CD14-positive monocyte (primary cell): ENCODE measurements at regions not wholly inside any gene's neighbourhood (a gene's known extent, or its start where the extent isn't known, plus 50 kb on each side); places are given as distances from the start of the nearest gene placed in this dataset.

Experiments used
- DNase-seq, 3 donors: peaks; one replicate each; pipeline ENCODE4 v3.0.0-alpha.2; 2011 to 2022
- H2AFZ ChIP-seq: 2 replicates; pipeline ENCODE4 v1.6.0; 2012; ENCODE audit warnings: mild to moderate bottlenecking, low read depth, low read length, inconsistent platforms; ENCODE audit not compliant: insufficient read depth, poor library complexity, severe bottlenecking
- H3K27ac ChIP-seq, 2 donors: 1 replicate in 1 of 2; 2 replicates in 1 of 2; pipeline ENCODE4 v1.5.1; 2012 to 2013; ENCODE audit warnings: low read length in 2 of 2, control low read depth in 1 of 2, inconsistent platforms in 1 of 2, low read depth in 1 of 2, mild to moderate bottlenecking in 1 of 2
- H3K27me3 ChIP-seq, 2 donors: one replicate each; pipeline versions ENCODE4 v1.6.0 to v1.6.1; 2011 to 2013; ENCODE audit warnings: low read length in 2 of 2; ENCODE audit not compliant: control insufficient read depth in 2 of 2, insufficient read depth in 2 of 2
- H3K36me3 ChIP-seq, 2 donors: replicated peaks in 1 of 2; 1 replicate in 1 of 2; 2 replicates in 1 of 2; pipeline versions ENCODE4 v1.5.1 to v1.6.1; 2012 to 2013; ENCODE audit warnings: low read length in 2 of 2, control low read depth in 1 of 2, inconsistent platforms in 1 of 2, mild to moderate bottlenecking in 1 of 2; ENCODE audit not compliant: insufficient read depth in 2 of 2, control insufficient read depth in 1 of 2
- H3K4me1 ChIP-seq, 2 donors: 1 replicate in 1 of 2; 2 replicates in 1 of 2; pipeline versions ENCODE4 v1.5.1 to v1.6.1; 2012 to 2013; ENCODE audit warnings: low read length in 2 of 2, control low read depth in 1 of 2, inconsistent platforms in 1 of 2, mild to moderate bottlenecking in 1 of 2, moderate library complexity in 1 of 2; ENCODE audit not compliant: insufficient read depth in 2 of 2, control insufficient read depth in 1 of 2
- H3K4me2 ChIP-seq: replicated peaks from 2 replicates; pipeline ENCODE3; 2012; ENCODE audit warnings: low read length, moderate library complexity, mild to moderate bottlenecking; ENCODE audit not compliant: poor library complexity, severe bottlenecking; ENCODE audit errors: extremely low read depth
- H3K4me3 ChIP-seq, 3 experiments: fragments of 200-600 bp in 1 of 3; sonication (generic) in 1 of 3; replicated peaks in 1 of 3; 1 replicate in 2 of 3; 2 replicates in 1 of 3; pipeline ENCODE4 v1.5.1; 2011 to 2013; ENCODE audit warnings: low read length in 3 of 3, mild to moderate bottlenecking in 3 of 3, control low read depth in 2 of 3, low read depth in 2 of 3, inconsistent platforms in 1 of 3, moderate library complexity in 1 of 3
- H3K79me2 ChIP-seq: 2 replicates; pipeline ENCODE4 v1.6.0; 2012; ENCODE audit warnings: mild to moderate bottlenecking, control low read depth, inconsistent platforms, low read length, moderate library complexity; ENCODE audit not compliant: insufficient read depth
- H3K9ac ChIP-seq: 2 replicates; pipeline ENCODE4 v1.6.0; 2017; ENCODE audit warnings: low read length, mild to moderate bottlenecking; ENCODE audit not compliant: insufficient read depth, poor library complexity, severe bottlenecking
- H3K9me3 ChIP-seq, 2 donors: replicated peaks in 1 of 2; 1 replicate in 1 of 2; 2 replicates in 1 of 2; pipeline versions ENCODE4 v1.5.1 to v1.6.1; 2012 to 2013; ENCODE audit warnings: low read length in 2 of 2, control low read depth in 1 of 2; ENCODE audit not compliant: control insufficient read depth in 1 of 2, insufficient read depth in 1 of 2
- H4K20me1 ChIP-seq: 2 replicates; pipeline ENCODE4 v1.6.0; 2012; ENCODE audit warnings: mild to moderate bottlenecking, low read length, control low read depth, moderate library complexity; ENCODE audit not compliant: insufficient read depth
- H3K27ac Mint-ChIP-seq, 7 donors: one replicate each; pipeline ENCODE4 v1.8.0; 2020; ENCODE audit warnings: mild to moderate bottlenecking in 7 of 7, mixed read lengths in 7 of 7, moderate library complexity in 6 of 7, inconsistent platforms in 2 of 7
- H3K27me3 Mint-ChIP-seq, 3 donors: one replicate each; pipeline ENCODE4 v1.8.0; 2021 to 2022; ENCODE audit warnings: low read depth in 3 of 3, mild to moderate bottlenecking in 3 of 3, mixed read lengths in 3 of 3, moderate library complexity in 3 of 3, inconsistent platforms in 1 of 3
- H3K36me3 Mint-ChIP-seq, 2 donors: one replicate each; pipeline ENCODE4 v1.8.0; 2020; ENCODE audit warnings: mixed read lengths in 2 of 2, inconsistent platforms in 1 of 2, mild to moderate bottlenecking in 1 of 2
- H3K4me1 Mint-ChIP-seq: one replicate; pipeline ENCODE4 v1.8.0; 2020; ENCODE audit warnings: mild to moderate bottlenecking, mixed read lengths
- H3K4me3 Mint-ChIP-seq, 2 donors: one replicate each; pipeline ENCODE4 v1.8.0; 2020; ENCODE audit warnings: mild to moderate bottlenecking in 2 of 2, mixed read lengths in 2 of 2, moderate library complexity in 1 of 2
- H3K9me3 Mint-ChIP-seq, 7 donors: one replicate each; pipeline ENCODE4 v1.8.0; 2020 to 2022; ENCODE audit warnings: mixed read lengths in 7 of 7, mild to moderate bottlenecking in 6 of 7, moderate library complexity in 6 of 7, inconsistent platforms in 2 of 7
- CTCF ChIP-seq: fragments of 200-600 bp; IDR thresholded peaks from one replicate; pipeline ENCODE4 v1.8.0; 2022; ENCODE audit warnings: antibody characterized with exemption, mild to moderate bottlenecking
- WGBS: methylation state at CpG from one replicate; pipeline ENCODE4 v1.1.5; 2013; ENCODE audit warnings: missing lambda C conversion rate; ENCODE audit not compliant: insufficient coverage; 5-methylcytosine and 5-hydroxymethylcytosine counted together
- intact Hi-C, 2 donors: fragments of 100-400 bp; cut with micrococcal nuclease; formaldehyde crosslinking; loops; one replicate each; pipeline versions ENCODE4 v1.15.0 to v1.15.1; 2023

DNA sequence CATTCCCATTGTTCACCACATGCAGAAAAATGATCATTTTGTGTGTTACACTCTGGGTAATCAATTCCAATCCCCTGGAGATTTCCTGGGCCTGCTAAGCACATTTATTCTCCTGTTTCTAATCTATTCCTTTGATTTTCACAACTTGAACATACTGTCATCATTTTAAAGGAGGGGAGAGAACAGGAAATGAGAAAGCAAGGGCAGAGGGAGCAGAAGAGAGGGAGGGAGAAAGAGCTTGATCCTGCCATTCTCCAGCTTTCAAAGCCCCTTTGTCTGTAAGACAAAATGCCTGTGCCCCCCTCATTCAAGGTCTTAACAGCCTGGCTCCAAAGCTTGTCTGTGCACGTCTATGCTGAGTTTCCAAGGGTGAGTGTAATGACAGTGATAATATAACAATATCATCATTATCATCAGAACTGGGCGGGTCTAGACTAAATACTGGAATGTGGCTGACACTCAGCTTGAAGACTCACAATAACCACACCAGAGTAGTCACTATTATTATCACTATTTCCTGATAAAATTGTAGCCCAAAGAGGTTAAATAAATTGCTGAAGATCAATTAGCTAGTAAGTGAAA is 164.4 kb upstream of the KLHL29 start:
- no peak overlapping the region for H3K4me3 Mint-ChIP-seq
- Histone ChIP-seq H3K79me2 (no peaks in the 10 kb centered on the region), H3K4me3 (no peak overlapping the region), H4K20me1 (no peaks in the 10 kb centered on the region), H3K36me3 (no peaks in the 10 kb centered on the region), H3K4me1 (no peaks in the 10 kb centered on the region), H3K27me3 (no peaks in the 10 kb centered on the region), H3K9ac (no peak overlapping the region), H3K4me2 (no peak overlapping the region), H3K27ac (no peak overlapping the region), H3K9me3 (no peaks in the 10 kb centered on the region), H2AFZ (no peak overlapping the region)
- no peak overlapping the region for H3K27ac Mint-ChIP-seq
- peaks cover 0 to 7% (median 3%) of the 10 kb centered on the region in 7 donors for H3K9me3 Mint-ChIP-seq
- H3K4me1 Mint-ChIP-seq = no peaks in the 10 kb centered on the region
- no peaks in the 10 kb centered on the region for H3K36me3 Mint-ChIP-seq
- peaks cover 3 to 4% (median 3%) of the 10 kb centered on the region in 3 donors for H3K27me3 Mint-ChIP-seq
- WGBS = no CpG with 5 or more reads among the region's 2 CpGs
- no peak for TF ChIP-seq CTCF
- intact Hi-C loops = no loop called here
- DNase-seq = no peak

DNA sequence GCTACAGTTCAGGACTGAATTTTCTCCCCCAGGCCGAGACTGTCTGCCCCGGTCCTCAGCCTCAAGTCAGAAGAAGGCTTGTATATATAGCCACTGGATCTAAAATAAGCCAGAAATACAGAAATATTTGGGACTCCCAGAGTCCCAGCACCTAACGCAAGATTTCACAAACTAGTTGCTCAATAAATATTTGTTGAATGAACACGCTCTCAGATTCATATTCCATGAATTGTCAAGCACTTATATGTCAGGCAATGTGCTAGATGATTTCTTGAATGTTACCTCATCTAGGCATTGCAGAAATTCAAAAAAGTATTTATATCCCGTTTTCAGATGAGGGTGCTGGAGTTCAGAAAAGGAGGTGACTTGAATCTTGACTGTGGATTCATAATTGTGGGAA is 163.7 kb upstream of the KLHL29 start:
- Mint-ChIP-seq H3K27ac (no peak overlapping the region), H3K27me3 (peaks cover 0 to 4% (median 3%) of the 10 kb centered on the region in 3 donors), H3K9me3 (peaks cover 0 to 7% (median 0%) of the 10 kb centered on the region in 7 donors), H3K4me1 (no peaks in the 10 kb centered on the region), H3K4me3 (no peak overlapping the region), H3K36me3 (no peaks in the 10 kb centered on the region)
- H4K20me1 ChIP-seq = no peaks in the 10 kb centered on the region
- no peaks in the 10 kb centered on the region for H3K36me3 ChIP-seq
- H3K4me2 ChIP-seq = no peak overlapping the region
- no peak overlapping the region for H3K4me3 ChIP-seq
- no peaks in the 10 kb centered on the region for H3K9me3 ChIP-seq
- intact Hi-C loops = no loop called here
- H3K27me3 ChIP-seq = no peaks in the 10 kb centered on the region
- no peaks in the 10 kb centered on the region for H3K79me2 ChIP-seq
- no peak overlapping the region for H2AFZ ChIP-seq
- no peak for DNase-seq
- H3K27ac ChIP-seq = no peak overlapping the region
- no peak overlapping the region for H3K9ac ChIP-seq
- TF ChIP-seq CTCF = no peak
- WGBS = 100% methylated on average over 3 of the region's 5 CpGs
- no peaks in the 10 kb centered on the region for H3K4me1 ChIP-seq
